GM18505 (cell line): ENCODE measurements at regions not wholly inside any gene's neighbourhood (a gene's known extent, or its start where the extent isn't known, plus 50 kb on each side); places are given as distances from the start of the nearest gene placed in this dataset.
"Not testable (repeated sequence)": the region's sequence is repeated elsewhere in the genome, so short reads cannot be mapped to it uniquely, and the experiment has no call there.

ENCODE experiments used
- ATAC-seq: cut with Tn5 transposase; IDR thresholded peaks from one replicate; pipeline ENCODE4 v1.9.1; 2021; ENCODE audit not compliant: unreplicated experiment
- POLR2A ChIP-seq: IDR thresholded peaks from 4 replicates; pipeline ENCODE4 v1.6.1; 2011; ENCODE audit warnings: borderline replicate concordance; ENCODE audit not compliant: insufficient read depth, insufficient read length; ENCODE audit errors: extremely low read depth

- TF ChIP-seq POLR2A, result no peak
- ATAC-seq, result no peak
These were observed 239.1 kb downstream of the ENC1 start for GRCh38 chr5:74401281-74401945.

GRCh38 chr5:74400067-74400466 is 240.5 kb downstream of the ENC1 start:
- no peak for ATAC-seq
- no peak for TF ChIP-seq POLR2A

DNA sequence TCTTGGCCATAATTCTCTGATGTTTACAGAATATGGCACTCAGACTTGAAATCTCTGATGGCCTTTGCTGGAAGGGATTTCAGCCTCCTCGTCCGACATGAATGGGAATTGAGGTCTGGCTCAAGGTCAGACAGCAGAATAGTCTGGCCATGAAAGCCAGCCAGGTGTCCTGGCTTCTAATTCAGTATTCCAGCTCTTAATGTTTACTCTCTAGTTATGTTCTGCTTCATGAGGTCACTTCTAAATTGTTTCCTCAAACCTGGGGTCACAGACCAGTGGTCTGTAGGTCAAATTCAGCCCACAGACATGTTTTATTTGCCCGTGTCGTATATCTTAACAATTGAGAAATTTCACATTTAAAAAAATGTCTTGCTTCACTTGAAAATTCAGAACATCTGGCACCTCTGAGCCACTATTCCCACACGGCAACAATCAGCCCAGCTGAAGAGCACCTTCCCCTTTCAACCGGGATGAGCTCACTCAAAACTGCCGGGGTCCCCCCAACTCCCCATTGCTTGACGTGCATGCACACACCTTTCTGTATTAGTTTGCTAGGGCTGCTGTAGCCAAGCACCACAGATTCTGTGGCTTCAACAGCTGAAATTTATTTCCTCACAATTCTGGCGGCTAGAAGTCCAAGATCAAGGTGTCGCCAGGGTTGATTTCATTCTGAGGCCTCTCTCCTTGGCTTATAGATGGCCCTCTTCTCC is 243.5 kb downstream of the ENC1 start:
- ATAC-seq, result no peak
- no peak for TF ChIP-seq POLR2A

- TF ChIP-seq POLR2A, result no peak
- no peak for ATAC-seq
These were observed 245.3 kb downstream of the ENC1 start for GRCh38 chr5:74394916-74395880.

DNA sequence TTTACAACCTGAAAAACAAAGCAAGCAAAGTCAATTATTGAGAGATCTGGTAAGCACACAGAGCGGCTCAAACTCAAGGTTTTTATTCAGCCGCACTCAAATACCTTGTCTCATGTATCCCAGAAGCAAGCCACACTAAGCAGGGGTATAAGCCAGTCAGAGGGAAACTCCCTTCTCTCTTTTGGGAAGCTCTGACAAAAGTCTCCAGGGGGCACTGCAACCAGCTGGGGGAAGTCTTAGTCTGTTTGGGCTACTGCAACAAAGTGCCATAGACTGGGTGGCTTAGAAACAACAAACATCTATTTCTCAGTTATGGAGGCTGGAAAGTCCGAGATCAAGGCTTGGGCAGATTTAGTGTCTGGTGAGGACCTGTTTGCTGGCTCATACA is 246.0 kb downstream of the ENC1 start:
- no peak for ATAC-seq
- TF ChIP-seq POLR2A, result no peak

DNA sequence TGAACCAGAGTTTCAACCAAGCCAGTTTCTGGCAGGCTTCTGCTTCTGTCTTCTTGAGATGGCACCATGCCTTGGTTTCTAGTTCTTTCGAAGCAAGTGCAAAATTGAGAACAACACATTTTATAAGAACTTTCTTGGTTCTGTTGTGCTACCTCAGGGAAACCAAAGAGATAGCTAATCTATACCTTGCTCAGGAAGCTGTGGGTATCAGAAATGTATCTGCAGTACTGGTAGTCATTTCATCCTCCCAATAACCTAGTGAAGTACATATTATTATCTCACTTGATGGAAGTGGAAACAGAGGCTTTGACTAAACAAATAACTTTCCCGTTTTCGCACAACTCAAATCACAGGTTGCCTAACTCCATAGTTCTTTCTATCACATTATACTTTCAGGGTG is 246.6 kb downstream of the ENC1 start:
- no peak for ATAC-seq

DNA sequence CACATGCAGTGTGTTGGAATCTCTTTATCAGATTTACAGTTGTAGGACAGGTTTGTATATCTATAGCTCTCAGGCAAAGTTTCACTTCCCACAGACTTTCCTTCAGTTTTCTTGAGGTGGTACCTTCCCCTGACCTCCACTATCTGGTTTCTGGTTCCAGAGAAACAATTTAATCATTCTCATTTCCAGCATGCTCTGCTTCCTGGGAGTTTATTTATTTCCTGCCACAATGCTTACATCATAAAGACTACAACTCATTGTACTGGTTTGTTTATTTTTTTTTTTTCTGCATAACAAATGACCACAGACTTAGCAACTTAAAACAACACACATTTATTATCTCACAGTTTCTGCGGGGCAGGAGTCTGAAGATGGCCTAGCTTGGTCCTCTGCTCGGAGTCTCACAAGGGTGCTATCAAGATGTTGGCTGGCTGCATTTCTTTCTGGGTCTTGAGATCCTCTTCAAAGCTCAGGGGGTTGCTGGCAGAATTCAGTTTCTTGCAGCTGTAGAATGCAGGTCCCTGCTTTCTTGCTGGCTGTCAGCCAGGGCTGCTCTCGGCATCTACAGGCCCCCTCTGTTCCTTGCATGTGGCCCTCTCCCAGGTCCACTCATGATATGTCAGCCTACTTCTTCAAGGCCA is 247.7 kb downstream of the ENC1 start:
- no peak for ATAC-seq
- no peak for TF ChIP-seq POLR2A

More for the DNA sequence above, 246.6 kb downstream of the ENC1 start:
- no peak for TF ChIP-seq POLR2A

DNA sequence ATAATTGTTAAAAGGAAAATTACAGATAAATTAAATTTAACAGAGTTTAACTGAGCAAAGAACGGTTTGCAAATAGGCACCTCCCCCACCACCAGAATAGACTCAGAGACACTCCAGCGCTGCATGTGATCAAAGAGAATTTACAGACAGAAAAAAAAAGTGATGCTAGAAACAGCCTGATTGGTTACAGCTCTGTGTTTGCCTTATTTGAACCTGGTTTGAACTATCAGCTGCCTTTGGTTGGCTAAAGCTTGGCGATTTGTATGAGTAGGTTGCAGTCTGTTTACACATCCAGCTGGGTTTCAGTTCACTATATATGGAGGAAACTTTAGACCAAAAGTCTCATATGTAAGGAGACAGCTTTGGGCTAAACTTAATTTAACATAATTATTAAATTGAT is 249.1 kb downstream of the ENC1 start:
- TF ChIP-seq POLR2A, result no peak
- ATAC-seq, result no peak

- no peak for ATAC-seq
- TF ChIP-seq POLR2A, result no peak
These were observed 249.7 kb downstream of the ENC1 start for GRCh38 chr5:74390822-74391221.

- ATAC-seq, result no peak
- TF ChIP-seq POLR2A, result no peak
These were observed 250.3 kb downstream of the ENC1 start for GRCh38 chr5:74390306-74390637.

GRCh38 chr5:74389531-74390305 is 250.8 kb downstream of the ENC1 start:
- ATAC-seq, result no peak
- TF ChIP-seq POLR2A, result no peak

GRCh38 chr5:74388411-74388810 is 252.1 kb downstream of the ENC1 start:
- not testable (repeated sequence) for ATAC-seq
